ENCODE measurements at regions not wholly inside any gene's neighbourhood (a gene's known extent, or its start where the extent isn't known, plus 50 kb on each side); places are given as distances from the start of the nearest gene placed in this dataset.
"Not testable (repeated sequence)": the region's sequence is repeated elsewhere in the genome, so short reads cannot be mapped to it uniquely, and the experiment has no call there.

GRCh38 chr13:47687577-47687976 lies 313.5 kb downstream of the SUCLA2 start:
- Mint-ChIP-seq H3K4me1 (ENCODE audit: low read depth) (no peaks in the 10 kb centered on the region), H3K4me3 (no peak overlapping the region), H3K27ac (no peak overlapping the region), H3K36me3 (ENCODE audit: low read depth) (no peaks in the 10 kb centered on the region), H3K27me3 (ENCODE audit: insufficient read depth) (peaks cover 4% of the 10 kb centered on the region), H3K9me3 (peaks cover 4% of the 10 kb centered on the region; the same call in 1 of the 2 replicates)
- no peak for DNase-seq
- TF ChIP-seq CTCF (IDR thresholded peaks at IDR 0.05) = no peak

GRCh38 chr13:47685156-47685555 lies 315.9 kb downstream of the SUCLA2 start:
- not testable (repeated sequence) for H3K27me3 Mint-ChIP-seq (ENCODE audit: insufficient read depth); H3K36me3 Mint-ChIP-seq (ENCODE audit: low read depth); DNase-seq; H3K27ac Mint-ChIP-seq; H3K4me1 Mint-ChIP-seq (ENCODE audit: low read depth); H3K4me3 Mint-ChIP-seq; H3K9me3 Mint-ChIP-seq

- H3K36me3 Mint-ChIP-seq (ENCODE audit: low read depth) = no peaks in the 10 kb centered on the region
- peaks cover 20% of the 10 kb centered on the region; the same call in 1 of the 2 replicates for H3K4me1 Mint-ChIP-seq (ENCODE audit: low read depth)
- H3K27ac Mint-ChIP-seq = no peak overlapping the region
- H3K9me3 Mint-ChIP-seq = peaks cover 4% of the 10 kb centered on the region; the same call in 1 of the 2 replicates
- peak; percentile 7 for DNase-seq
- TF ChIP-seq CTCF (IDR thresholded peaks at IDR 0.05) = no peak
- no peaks in the 10 kb centered on the region; the same call in 1 of the 2 replicates for H3K27me3 Mint-ChIP-seq (ENCODE audit: insufficient read depth)
- no peak overlapping the region for H3K4me3 Mint-ChIP-seq
These were observed 320.3 kb downstream of the SUCLA2 start for GRCh38 chr13:47680748-47681147.

GRCh38 chr13:47679401-47679800 lies 321.7 kb downstream of the SUCLA2 start:
- H3K9me3 Mint-ChIP-seq = peaks cover 5% of the 10 kb centered on the region; the same call in 1 of the 2 replicates
- H3K4me3 Mint-ChIP-seq = no peak overlapping the region
- peak; percentile 28 for DNase-seq
- no peak overlapping the region; the same call in 1 of the 2 replicates for H3K27ac Mint-ChIP-seq
- H3K4me1 Mint-ChIP-seq (ENCODE audit: low read depth) = peaks cover 20% of the 10 kb centered on the region; the same call in 1 of the 2 replicates
- no peaks in the 10 kb centered on the region for H3K36me3 Mint-ChIP-seq (ENCODE audit: low read depth)
- no peak for TF ChIP-seq CTCF (IDR thresholded peaks at IDR 0.05)
- H3K27me3 Mint-ChIP-seq (ENCODE audit: insufficient read depth) = no peaks in the 10 kb centered on the region; the same call in 1 of the 2 replicates

- H3K4me3 Mint-ChIP-seq = no peak overlapping the region
- H3K27me3 Mint-ChIP-seq (ENCODE audit: insufficient read depth) = peaks cover 2% of the 10 kb centered on the region; the same call in 1 of the 2 replicates
- no peak for DNase-seq
- no peak overlapping the region for H3K27ac Mint-ChIP-seq
- no peak for TF ChIP-seq CTCF (IDR thresholded peaks at IDR 0.05)
- peaks cover 24% of the 10 kb centered on the region; the same call in 1 of the 2 replicates for H3K4me1 Mint-ChIP-seq (ENCODE audit: low read depth)
- peaks cover 4% of the 10 kb centered on the region; the same call in 1 of the 2 replicates for H3K9me3 Mint-ChIP-seq
- H3K36me3 Mint-ChIP-seq (ENCODE audit: low read depth) = no peaks in the 10 kb centered on the region
These were observed 322.7 kb downstream of the SUCLA2 start for GRCh38 chr13:47678201-47678968.

- H3K36me3 Mint-ChIP-seq (ENCODE audit: low read depth) = no peaks in the 10 kb centered on the region
- no peak for DNase-seq
- H3K4me1 Mint-ChIP-seq (ENCODE audit: low read depth) = peaks cover 37% of the 10 kb centered on the region; the same call in 1 of the 2 replicates
- H3K4me3 Mint-ChIP-seq = no peak overlapping the region
- no peak for TF ChIP-seq CTCF (IDR thresholded peaks at IDR 0.05)
- H3K9me3 Mint-ChIP-seq = peaks cover 4% of the 10 kb centered on the region; the same call in 1 of the 2 replicates
- H3K27me3 Mint-ChIP-seq (ENCODE audit: insufficient read depth) = peaks cover 2% of the 10 kb centered on the region; the same call in 1 of the 2 replicates
- H3K27ac Mint-ChIP-seq = no peak overlapping the region
These were observed 325.2 kb downstream of the SUCLA2 start for GRCh38 chr13:47675871-47676270.
